ENCODE measurements at regions not wholly inside any gene's neighbourhood (a gene's known extent, or its start where the extent isn't known, plus 50 kb on each side); places are given as distances from the start of the nearest gene placed in this dataset.

- TF ChIP-seq CTCF (IDR thresholded peaks at IDR 0.05) (no peak), POLR2A (IDR thresholded peaks at IDR 0.05) (no peak)
These were observed 169.2 kb upstream of the HMGA2 start for GRCh38 chr12:65655074-65655493.
